ENCODE measurements at regions not wholly inside any gene's neighbourhood (a gene's known extent, or its start where the extent isn't known, plus 50 kb on each side); places are given as distances from the start of the nearest gene placed in this dataset.
"Not testable (repeated sequence)": the region's sequence is repeated elsewhere in the genome, so short reads cannot be mapped to it uniquely, and the experiment has no call there.

- no peak for DNase-seq (ENCODE audit: low read depth in 2 of 2)
Measured at GRCh38 chr10:32141018-32141807, 85.0 kb upstream of the KIF5B start.

- no peak for DNase-seq (ENCODE audit: low read depth in 2 of 2)
Measured at GRCh38 chr10:32140403-32140802, 84.2 kb upstream of the KIF5B start.

GRCh38 chr10:32139223-32140073, 83.2 kb upstream of the KIF5B start:
- no peak for DNase-seq (ENCODE audit: low read depth in 2 of 2)

- not testable (repeated sequence) for DNase-seq (ENCODE audit: low read depth in 2 of 2)
Measured at GRCh38 chr10:32136927-32137326, 80.7 kb upstream of the KIF5B start.

GRCh38 chr10:32135796-32136195, 79.6 kb upstream of the KIF5B start:
- not testable (repeated sequence) for DNase-seq (ENCODE audit: low read depth in 2 of 2)

GRCh38 chr10:32132357-32132946, 76.2 kb upstream of the KIF5B start:
- DNase-seq (ENCODE audit: low read depth in 2 of 2), result no peak

- no peak for DNase-seq (ENCODE audit: low read depth in 2 of 2)
Measured at GRCh38 chr10:32131388-32131787, 75.2 kb upstream of the KIF5B start.

GRCh38 chr10:32130788-32131187, 74.6 kb upstream of the KIF5B start:
- DNase-seq (ENCODE audit: low read depth in 2 of 2), result no peak

- no peak for DNase-seq (ENCODE audit: low read depth in 2 of 2)
Measured at GRCh38 chr10:32125023-32125422, 68.8 kb upstream of the KIF5B start.

GRCh38 chr10:32123021-32123420, 66.8 kb upstream of the KIF5B start:
- no peak for DNase-seq (ENCODE audit: low read depth in 2 of 2)

- DNase-seq (ENCODE audit: low read depth in 2 of 2), result no peak
Measured at GRCh38 chr10:32121648-32122047, 65.4 kb upstream of the KIF5B start.

GRCh38 chr10:32120147-32120546, 63.9 kb upstream of the KIF5B start:
- no peak for DNase-seq (ENCODE audit: low read depth in 2 of 2)

GRCh38 chr10:32114508-32114907, 58.3 kb upstream of the KIF5B start:
- DNase-seq (ENCODE audit: low read depth in 2 of 2), result no peak

- DNase-seq (ENCODE audit: low read depth in 2 of 2), result no peak
Measured at GRCh38 chr10:32112055-32112454, 55.8 kb upstream of the KIF5B start.

- no peak for DNase-seq (ENCODE audit: low read depth in 2 of 2)
Measured at GRCh38 chr10:32111585-32111984, 55.4 kb upstream of the KIF5B start.

- no peak for DNase-seq (ENCODE audit: low read depth in 2 of 2)
Measured at GRCh38 chr10:32110790-32111189, 54.6 kb upstream of the KIF5B start.

GRCh38 chr10:32109603-32110002, 53.4 kb upstream of the KIF5B start:
- DNase-seq (ENCODE audit: low read depth in 2 of 2), result no peak
